ENCODE measurements at regions not wholly inside any gene's neighbourhood (a gene's known extent, or its start where the extent isn't known, plus 50 kb on each side); places are given as distances from the start of the nearest gene placed in this dataset.

- no peak for DNase-seq (ENCODE audit: low read depth in 2 of 2)
These were observed 354.6 kb downstream of the ZSWIM6 start for GRCh38 chr5:61686491-61687257.

- no peak for DNase-seq (ENCODE audit: low read depth in 2 of 2)
These were observed 355.3 kb downstream of the ZSWIM6 start for GRCh38 chr5:61687371-61687770.

GRCh38 chr5:61689153-61689846 is 357.2 kb downstream of the ZSWIM6 start:
- DNase-seq (ENCODE audit: low read depth in 2 of 2): no peak

- no peak for DNase-seq (ENCODE audit: low read depth in 2 of 2)
These were observed 365.9 kb downstream of the ZSWIM6 start for GRCh38 chr5:61697809-61698558.

- DNase-seq (ENCODE audit: low read depth in 2 of 2): no peak
These were observed 370.0 kb downstream of the ZSWIM6 start for GRCh38 chr5:61701877-61702602.

- DNase-seq (ENCODE audit: low read depth in 2 of 2): no peak
These were observed 370.7 kb downstream of the ZSWIM6 start for GRCh38 chr5:61702784-61703183.

GRCh38 chr5:61704289-61704688 is 372.2 kb downstream of the ZSWIM6 start:
- no peak for DNase-seq (ENCODE audit: low read depth in 2 of 2)

- no peak for DNase-seq (ENCODE audit: low read depth in 2 of 2)
These were observed 374.7 kb downstream of the ZSWIM6 start for GRCh38 chr5:61706751-61707150.

GRCh38 chr5:61719124-61719523 is 387.1 kb downstream of the ZSWIM6 start:
- no peak for DNase-seq (ENCODE audit: low read depth in 2 of 2)

- no peak for DNase-seq (ENCODE audit: low read depth in 2 of 2)
These were observed 388.8 kb downstream of the ZSWIM6 start for GRCh38 chr5:61720829-61721228.

GRCh38 chr5:61724102-61724501 is 392.0 kb downstream of the ZSWIM6 start:
- no peak for DNase-seq (ENCODE audit: low read depth in 2 of 2)

GRCh38 chr5:61728287-61728686 is 396.2 kb downstream of the ZSWIM6 start:
- DNase-seq (ENCODE audit: low read depth in 2 of 2): no peak

GRCh38 chr5:61730866-61731265 is 398.8 kb downstream of the ZSWIM6 start:
- no peak for DNase-seq (ENCODE audit: low read depth in 2 of 2)

- DNase-seq (ENCODE audit: low read depth in 2 of 2): no peak
These were observed 399.3 kb downstream of the ZSWIM6 start for GRCh38 chr5:61731267-61731945.

- no peak for DNase-seq (ENCODE audit: low read depth in 2 of 2)
These were observed 399.9 kb downstream of the ZSWIM6 start for GRCh38 chr5:61731946-61732314.

- DNase-seq (ENCODE audit: low read depth in 2 of 2): no peak
These were observed 400.3 kb downstream of the ZSWIM6 start for GRCh38 chr5:61732369-61732768.

GRCh38 chr5:61732796-61733195 is 400.7 kb downstream of the ZSWIM6 start:
- DNase-seq (ENCODE audit: low read depth in 2 of 2): no peak

- no peak for DNase-seq (ENCODE audit: low read depth in 2 of 2)
These were observed 401.9 kb downstream of the ZSWIM6 start for GRCh38 chr5:61734001-61734400.

- no peak for DNase-seq (ENCODE audit: low read depth in 2 of 2)
These were observed 402.9 kb downstream of the ZSWIM6 start for GRCh38 chr5:61734966-61735365.

GRCh38 chr5:61735531-61735930 is 403.5 kb downstream of the ZSWIM6 start:
- no peak for DNase-seq (ENCODE audit: low read depth in 2 of 2)

GRCh38 chr5:61735995-61736394 is 403.9 kb downstream of the ZSWIM6 start:
- no peak for DNase-seq (ENCODE audit: low read depth in 2 of 2)

All from stimulated activated CD8-positive, alpha-beta memory T cell treated with anti-CD3 and anti-CD28 coated beads, Interleukin-15, amount 100 ng/mL, for 48 hours (primary cell).